RWPE2 (cell line): ENCODE measurements at regions not wholly inside any gene's neighbourhood (a gene's known extent, or its start where the extent isn't known, plus 50 kb on each side); places are given as distances from the start of the nearest gene placed in this dataset.

ENCODE experiments used
- ATAC-seq: fragments of 200-7000 bp; cut with Tn5 transposase; 3 replicates; pipeline ENCODE4 v1.9.1; 2021; ENCODE audit warnings: low read depth
- DNase-seq: peaks from one replicate; pipeline ENCODE4 v3.0.0-alpha.2; 2020; ENCODE audit warnings: low spot score
- H3K27ac ChIP-seq: fragments of 450-650 bp; 2 replicates; pipeline ENCODE4 v1.5.1; 2017; ENCODE audit warnings: mild to moderate bottlenecking; ENCODE audit not compliant: poor library complexity, severe bottlenecking
- H3K27me3 ChIP-seq: fragments of 250-450 bp; sonication (Bioruptor Pico); 2 replicates; pipeline ENCODE4 v1.5.1; 2021; ENCODE audit warnings: mild to moderate bottlenecking, moderate library complexity; ENCODE audit not compliant: insufficient read depth, poor library complexity, severe bottlenecking
- H3K36me3 ChIP-seq: fragments of 250-450 bp; sonication (Bioruptor Pico); 2 replicates; pipeline ENCODE4 v1.5.1; 2020; ENCODE audit warnings: low read depth, mild to moderate bottlenecking, moderate library complexity
- H3K4me1 ChIP-seq: fragments of 250-450 bp; sonication (Bioruptor Pico); 2 replicates; pipeline ENCODE4 v1.5.1; 2021; ENCODE audit warnings: mild to moderate bottlenecking, moderate library complexity; ENCODE audit not compliant: insufficient read depth, poor library complexity, severe bottlenecking
- H3K4me3 ChIP-seq: fragments of 250-450 bp; sonication (Bioruptor Pico); 2 replicates; pipeline ENCODE4 v1.5.1; 2021; ENCODE audit warnings: mild to moderate bottlenecking, moderate library complexity; ENCODE audit not compliant: severe bottlenecking
- H3K9me3 ChIP-seq: fragments of 250-450 bp; sonication (Bioruptor Pico); 2 replicates; pipeline ENCODE4 v1.5.1; 2021; ENCODE audit warnings: mild to moderate bottlenecking, moderate library complexity; ENCODE audit not compliant: severe bottlenecking
- TF ChIP-seq, protein P1 (sequence below): fragments of 450-650 bp; IDR thresholded peaks from one replicate; pipeline ENCODE4 v1.5.1; 2017; ENCODE audit warnings: mild to moderate bottlenecking, moderate library complexity; ENCODE audit not compliant: poor library complexity, severe bottlenecking

DNA sequence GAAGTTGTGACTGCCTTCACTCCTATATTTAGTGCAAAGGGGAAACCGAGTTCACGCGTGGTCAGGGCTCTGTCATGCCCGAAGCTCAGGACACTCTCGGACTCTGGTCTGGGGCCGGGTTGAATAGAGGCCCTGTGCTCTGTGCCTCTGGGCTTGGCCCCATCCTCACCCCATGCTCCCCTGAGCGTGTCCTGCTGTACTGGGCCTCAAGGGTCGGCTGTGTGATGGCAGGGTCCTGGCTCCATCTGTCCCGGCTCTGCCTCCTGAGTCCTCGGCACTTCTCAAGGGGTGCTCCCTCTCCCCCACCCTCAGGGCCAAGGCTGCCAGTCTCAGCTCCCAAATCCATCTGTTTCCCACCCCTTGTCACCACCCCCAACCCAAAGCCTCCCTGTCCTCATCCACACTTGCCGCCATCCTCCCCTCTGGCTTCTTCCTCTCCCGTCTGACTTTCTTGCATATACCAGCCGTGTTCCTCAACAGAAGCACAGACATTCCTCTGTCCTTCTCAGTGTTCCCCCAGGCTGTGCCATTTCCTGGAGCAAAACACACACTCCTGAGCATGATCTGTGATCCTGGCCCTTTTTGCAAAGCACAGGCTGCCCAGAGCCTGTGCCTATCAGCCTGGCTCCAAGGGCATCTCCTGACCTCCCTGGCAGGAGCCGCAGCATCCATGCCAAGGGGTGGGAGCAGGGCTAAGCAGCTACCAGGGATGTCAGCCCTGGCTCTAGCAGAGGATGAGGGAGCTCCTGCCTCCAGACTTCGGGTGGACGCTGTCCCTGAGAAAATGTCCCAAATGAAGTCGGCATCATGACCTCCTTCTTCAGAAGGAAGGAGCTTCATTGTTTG lies 64.2 kb upstream of the OTOS start:
- Histone ChIP-seq H3K36me3 (no peaks in the 10 kb centered on the region), H3K27me3 (peaks cover 24% of the 10 kb centered on the region), H3K9me3 (peaks cover 3% of the 10 kb centered on the region), H3K4me1 (peaks cover 5% of the 10 kb centered on the region), H3K27ac (no peak overlapping the region), H3K4me3 (no peak overlapping the region)
- no peak for DNase-seq
- no peak for ATAC-seq
- TF ChIP-seq, protein P1, sequence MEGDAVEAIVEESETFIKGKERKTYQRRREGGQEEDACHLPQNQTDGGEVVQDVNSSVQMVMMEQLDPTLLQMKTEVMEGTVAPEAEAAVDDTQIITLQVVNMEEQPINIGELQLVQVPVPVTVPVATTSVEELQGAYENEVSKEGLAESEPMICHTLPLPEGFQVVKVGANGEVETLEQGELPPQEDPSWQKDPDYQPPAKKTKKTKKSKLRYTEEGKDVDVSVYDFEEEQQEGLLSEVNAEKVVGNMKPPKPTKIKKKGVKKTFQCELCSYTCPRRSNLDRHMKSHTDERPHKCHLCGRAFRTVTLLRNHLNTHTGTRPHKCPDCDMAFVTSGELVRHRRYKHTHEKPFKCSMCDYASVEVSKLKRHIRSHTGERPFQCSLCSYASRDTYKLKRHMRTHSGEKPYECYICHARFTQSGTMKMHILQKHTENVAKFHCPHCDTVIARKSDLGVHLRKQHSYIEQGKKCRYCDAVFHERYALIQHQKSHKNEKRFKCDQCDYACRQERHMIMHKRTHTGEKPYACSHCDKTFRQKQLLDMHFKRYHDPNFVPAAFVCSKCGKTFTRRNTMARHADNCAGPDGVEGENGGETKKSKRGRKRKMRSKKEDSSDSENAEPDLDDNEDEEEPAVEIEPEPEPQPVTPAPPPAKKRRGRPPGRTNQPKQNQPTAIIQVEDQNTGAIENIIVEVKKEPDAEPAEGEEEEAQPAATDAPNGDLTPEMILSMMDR: no peak

DNA sequence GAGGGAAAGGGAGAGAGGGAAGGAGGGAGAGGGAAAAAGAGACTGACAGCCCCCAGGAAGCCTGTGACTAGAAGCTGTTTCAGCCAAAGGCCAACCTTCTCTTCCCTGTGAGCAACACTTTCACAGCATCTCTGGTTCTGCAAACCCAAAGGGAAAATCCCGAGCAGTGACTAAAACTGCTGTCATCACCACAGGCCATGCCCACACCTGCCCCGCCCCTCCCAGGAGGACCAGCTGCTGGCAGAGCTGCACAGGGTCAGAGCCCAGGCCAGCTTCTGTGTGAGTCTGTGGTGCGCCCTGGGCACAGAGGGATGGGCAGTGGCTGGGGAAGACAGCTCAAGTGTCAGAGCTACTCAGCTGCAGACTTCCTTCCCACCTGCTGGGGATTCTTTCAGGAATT lies 64.9 kb upstream of the OTOS start:
- DNase-seq: peak; percentile 95
- TF ChIP-seq, protein P1: no peak
- peaks cover 5% of the 10 kb centered on the region for H3K4me1 ChIP-seq
- peaks cover 3% of the 10 kb centered on the region for H3K9me3 ChIP-seq
- no peaks in the 10 kb centered on the region for H3K36me3 ChIP-seq
- ATAC-seq: peak; percentile 99
- H3K27ac ChIP-seq: no peak overlapping the region
- peaks cover 24% of the 10 kb centered on the region for H3K27me3 ChIP-seq
- H3K4me3 ChIP-seq: no peak overlapping the region

DNA sequence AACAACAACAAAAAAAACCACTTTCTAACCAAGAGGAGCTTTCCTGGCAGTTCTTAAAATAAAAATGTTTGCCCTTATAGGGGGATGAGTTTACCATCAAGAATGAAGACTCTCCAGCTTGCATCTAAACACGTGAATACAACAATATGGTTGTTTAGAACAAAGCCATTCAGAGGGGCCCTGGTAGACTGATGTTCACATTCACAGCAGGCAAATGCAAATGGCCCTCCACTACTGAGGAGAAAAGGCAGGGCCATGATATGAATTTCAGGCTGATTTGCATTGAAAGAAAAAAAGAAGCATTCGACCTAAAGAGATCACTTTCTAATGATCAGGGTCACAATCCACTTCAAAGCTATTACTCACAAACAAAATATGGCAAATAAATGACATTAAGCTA lies 65.3 kb upstream of the OTOS start:
- DNase-seq (no peak), ATAC-seq (no peak)
- TF ChIP-seq, protein P1: no peak
- Histone ChIP-seq H3K4me3 (no peak overlapping the region), H3K4me1 (peaks cover 5% of the 10 kb centered on the region), H3K9me3 (peaks cover 3% of the 10 kb centered on the region), H3K27me3 (peaks cover 24% of the 10 kb centered on the region), H3K27ac (no peak overlapping the region), H3K36me3 (no peaks in the 10 kb centered on the region)

DNA sequence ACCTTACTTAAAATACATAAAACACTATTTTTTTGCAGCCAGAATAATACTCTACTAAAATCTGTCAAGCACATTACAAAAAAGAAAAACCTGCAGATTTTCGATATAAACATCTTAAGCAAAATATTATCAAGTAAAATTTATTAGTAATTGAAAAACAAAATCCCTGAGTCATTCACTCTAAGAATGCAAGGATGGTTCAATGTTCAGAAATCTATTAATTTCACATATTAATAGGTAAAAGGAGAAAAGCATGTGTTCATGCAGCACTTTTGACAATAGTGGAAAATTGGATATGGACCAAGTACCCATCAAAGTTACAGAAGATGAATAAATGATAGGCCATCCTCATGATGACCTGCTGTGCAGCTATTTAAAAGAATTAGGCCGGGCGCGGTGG lies 66.2 kb upstream of the OTOS start:
- Histone ChIP-seq H3K27ac (no peak overlapping the region), H3K27me3 (peaks cover 21% of the 10 kb centered on the region), H3K4me3 (no peak overlapping the region), H3K36me3 (no peaks in the 10 kb centered on the region), H3K4me1 (peaks cover 5% of the 10 kb centered on the region), H3K9me3 (peaks cover 3% of the 10 kb centered on the region)
- DNase-seq: no peak
- TF ChIP-seq, protein P1: no peak
- ATAC-seq: no peak

DNA sequence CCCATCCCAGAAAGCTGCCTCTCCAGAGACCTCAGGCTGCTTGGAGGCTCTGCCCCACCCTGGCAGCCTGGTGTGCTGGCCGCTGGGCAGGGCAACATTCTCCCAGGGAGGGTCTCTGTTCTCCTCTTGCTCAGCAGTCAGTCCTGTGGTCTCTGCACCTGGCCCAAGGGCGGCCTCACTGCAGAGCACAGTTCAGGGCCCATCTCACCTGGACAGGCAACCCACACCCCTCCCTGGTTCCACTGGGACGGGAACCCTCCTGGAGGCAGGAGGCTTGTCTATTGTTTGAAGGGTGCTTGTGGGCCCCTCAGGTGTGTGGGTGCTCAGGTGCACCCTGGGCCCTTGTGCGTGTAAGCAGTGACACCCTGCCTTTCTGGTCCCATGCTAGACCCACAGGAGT lies 67.2 kb upstream of the OTOS start:
- Histone ChIP-seq H3K4me1 (peaks cover 5% of the 10 kb centered on the region), H3K9me3 (peaks cover 3% of the 10 kb centered on the region), H3K4me3 (no peak overlapping the region), H3K36me3 (no peaks in the 10 kb centered on the region), H3K27me3 (peaks cover 12% of the 10 kb centered on the region), H3K27ac (no peak overlapping the region)
- ATAC-seq (no peak), DNase-seq (no peak)
- TF ChIP-seq, protein P1: no peak
